Stromal cell of bone marrow (primary cell): ENCODE measurements at regions not wholly inside any gene's neighbourhood (a gene's known extent, or its start where the extent isn't known, plus 50 kb on each side); places are given as distances from the start of the nearest gene placed in this dataset.
A peak's percentile ranks its signal among the peaks of the same experiment; 100 is the strongest.
"Not testable (repeated sequence)": the region's sequence is repeated elsewhere in the genome, so short reads cannot be mapped to it uniquely, and the experiment has no call there.

Experiments used
- DNase-seq: peaks from one replicate; pipeline ENCODE4 v3.0.0-alpha.2; 2012; ENCODE audit warnings: low read depth

GRCh38 chr15:31219221-31219620 is 107.4 kb upstream of the KLF13 start:
- no peak for DNase-seq

GRCh38 chr15:31221936-31222515 is 104.6 kb upstream of the KLF13 start:
- no peak for DNase-seq

GRCh38 chr15:31222773-31223341 is 103.8 kb upstream of the KLF13 start:
- no peak for DNase-seq

- no peak for DNase-seq
Measured at GRCh38 chr15:31223478-31224350, 102.9 kb upstream of the KLF13 start.

- DNase-seq, result not testable (repeated sequence)
Measured at GRCh38 chr15:31224661-31225060, 102.0 kb upstream of the KLF13 start.

GRCh38 chr15:31225356-31225955 is 101.2 kb upstream of the KLF13 start:
- no peak for DNase-seq

- no peak for DNase-seq
Measured at GRCh38 chr15:31226021-31226420, 100.6 kb upstream of the KLF13 start.

- DNase-seq, result no peak
Measured at GRCh38 chr15:31227235-31227634, 99.4 kb upstream of the KLF13 start.

GRCh38 chr15:31228011-31228484 is 98.6 kb upstream of the KLF13 start:
- DNase-seq, result no peak

- DNase-seq, result no peak
Measured at GRCh38 chr15:31228980-31229826, 97.4 kb upstream of the KLF13 start.

- no peak for DNase-seq
Measured at GRCh38 chr15:31230630-31231485, 95.8 kb upstream of the KLF13 start.

GRCh38 chr15:31234815-31235214 is 91.8 kb upstream of the KLF13 start:
- DNase-seq, result no peak

- DNase-seq, result no peak
Measured at GRCh38 chr15:31235311-31236183, 91.1 kb upstream of the KLF13 start.

GRCh38 chr15:31236184-31237042 is 90.2 kb upstream of the KLF13 start:
- DNase-seq, result peak; percentile 89

- no peak for DNase-seq
Measured at GRCh38 chr15:31237043-31237324, 89.7 kb upstream of the KLF13 start.

- DNase-seq, result no peak
Measured at GRCh38 chr15:31238906-31239305, 87.7 kb upstream of the KLF13 start.

- no peak for DNase-seq
Measured at GRCh38 chr15:31239409-31239808, 87.2 kb upstream of the KLF13 start.

- DNase-seq, result no peak
Measured at GRCh38 chr15:31241888-31242522, 84.6 kb upstream of the KLF13 start.

- no peak for DNase-seq
Measured at GRCh38 chr15:31243895-31244294, 82.7 kb upstream of the KLF13 start.
